ENCODE measurements at regions not wholly inside any gene's neighbourhood (a gene's known extent, or its start where the extent isn't known, plus 50 kb on each side); places are given as distances from the start of the nearest gene placed in this dataset.

- TF ChIP-seq REST (IDR thresholded peaks at IDR 0.05; ENCODE audit: unreplicated experiment) (no peak), ZNF114 (CRISPR knock-in tag; IDR thresholded peaks at IDR 0.05) (no peak), EZH2 (IDR thresholded peaks at IDR 0.05; ENCODE audit: low read depth, unreplicated experiment) (no peak), CTCF (conservative IDR thresholded peaks at IDR 0.05; ENCODE audit: low read depth in 2 of 2) (no peak), JUNB (IDR thresholded peaks at IDR 0.05; ENCODE audit: unreplicated experiment) (no peak)
- TF ChIP-seq, protein P1, sequence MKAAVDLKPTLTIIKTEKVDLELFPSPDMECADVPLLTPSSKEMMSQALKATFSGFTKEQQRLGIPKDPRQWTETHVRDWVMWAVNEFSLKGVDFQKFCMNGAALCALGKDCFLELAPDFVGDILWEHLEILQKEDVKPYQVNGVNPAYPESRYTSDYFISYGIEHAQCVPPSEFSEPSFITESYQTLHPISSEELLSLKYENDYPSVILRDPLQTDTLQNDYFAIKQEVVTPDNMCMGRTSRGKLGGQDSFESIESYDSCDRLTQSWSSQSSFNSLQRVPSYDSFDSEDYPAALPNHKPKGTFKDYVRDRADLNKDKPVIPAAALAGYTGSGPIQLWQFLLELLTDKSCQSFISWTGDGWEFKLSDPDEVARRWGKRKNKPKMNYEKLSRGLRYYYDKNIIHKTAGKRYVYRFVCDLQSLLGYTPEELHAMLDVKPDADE (IDR thresholded peaks at IDR 0.05), result no peak
Measured at GRCh38 chr10:42953684-42954674, 122.9 kb upstream of the RET start (continued).

GRCh38 chr10:42954766-42955492, 121.9 kb upstream of the RET start:
- Mint-ChIP-seq H3K4me1 (peaks cover 24% of the 10 kb centered on the region), H3K27ac (no peak overlapping the region), H3K27me3 (ENCODE audit: insufficient read depth, low read depth, poor library complexity) (peaks cover 16% of the 10 kb centered on the region), H3K36me3 (ENCODE audit: low read depth) (no peaks in the 10 kb centered on the region; the same call in 2 of the 3 replicates), H3K9me3 (0 out of 3 replicates have a peak, but pooled peaks cover 3% of the 10 kb centered on the region), H3K4me3 (no peak overlapping the region)
- Histone ChIP-seq H3K4me1 (ENCODE audit: insufficient read depth) (peaks cover 4% of the 10 kb centered on the region; the same call in 1 of the 2 replicates), H3K4me2 (no peak overlapping the region), H3K4me3 (no peak overlapping the region), H3F3A (replicated peaks; ENCODE audit: low read depth) (no peaks in the 10 kb centered on the region; the same call in 1 of the 2 replicates), H3K9me2 (ENCODE audit: insufficient read depth) (no peaks in the 10 kb centered on the region), H3K27ac (ENCODE audit: low read depth) (no peak overlapping the region), H3K79me2 (replicated peaks; ENCODE audit: insufficient read depth) (no peaks in the 10 kb centered on the region), H3K36me3 (ENCODE audit: insufficient read depth) (no peaks in the 10 kb centered on the region), H2AFZ (no peak overlapping the region), H4K20me1 (replicated peaks; ENCODE audit: insufficient read depth) (no peaks in the 10 kb centered on the region), H3K27me3 (ENCODE audit: insufficient read depth) (peaks cover 13% of the 10 kb centered on the region)
- DNase-seq (ENCODE audit: low spot score) (no peak), ATAC-seq (no peak)
- TF ChIP-seq REST (IDR thresholded peaks at IDR 0.05; ENCODE audit: unreplicated experiment) (no peak), EZH2phosphoT487 (IDR thresholded peaks at IDR 0.05; ENCODE audit: unreplicated experiment) (no peak)
